ENCODE measurements at regions not wholly inside any gene's neighbourhood (a gene's known extent, or its start where the extent isn't known, plus 50 kb on each side); places are given as distances from the start of the nearest gene placed in this dataset.

DNA sequence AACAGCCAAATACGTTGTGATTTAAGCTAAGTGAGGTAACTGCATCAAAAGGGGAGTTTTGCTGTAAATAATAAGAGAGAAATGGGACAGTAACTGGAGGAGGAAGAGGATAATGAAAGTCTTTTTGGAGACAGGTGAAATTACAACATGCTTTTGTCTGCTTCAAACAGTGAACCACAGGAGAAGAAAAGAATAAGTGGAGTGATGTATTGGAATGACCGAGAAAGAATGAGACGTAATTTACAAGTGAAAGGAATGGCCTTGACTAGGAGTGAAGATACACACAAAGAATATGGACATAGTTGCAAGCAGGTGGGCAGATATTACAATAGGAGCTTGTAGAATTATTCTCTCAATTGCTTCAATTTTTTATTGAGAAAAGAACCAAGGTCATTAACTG is 550.8 kb downstream of the DIPK2A start:
- DNase-seq (ENCODE audit: extremely low spot score): no peak
- TF ChIP-seq, protein P1, sequence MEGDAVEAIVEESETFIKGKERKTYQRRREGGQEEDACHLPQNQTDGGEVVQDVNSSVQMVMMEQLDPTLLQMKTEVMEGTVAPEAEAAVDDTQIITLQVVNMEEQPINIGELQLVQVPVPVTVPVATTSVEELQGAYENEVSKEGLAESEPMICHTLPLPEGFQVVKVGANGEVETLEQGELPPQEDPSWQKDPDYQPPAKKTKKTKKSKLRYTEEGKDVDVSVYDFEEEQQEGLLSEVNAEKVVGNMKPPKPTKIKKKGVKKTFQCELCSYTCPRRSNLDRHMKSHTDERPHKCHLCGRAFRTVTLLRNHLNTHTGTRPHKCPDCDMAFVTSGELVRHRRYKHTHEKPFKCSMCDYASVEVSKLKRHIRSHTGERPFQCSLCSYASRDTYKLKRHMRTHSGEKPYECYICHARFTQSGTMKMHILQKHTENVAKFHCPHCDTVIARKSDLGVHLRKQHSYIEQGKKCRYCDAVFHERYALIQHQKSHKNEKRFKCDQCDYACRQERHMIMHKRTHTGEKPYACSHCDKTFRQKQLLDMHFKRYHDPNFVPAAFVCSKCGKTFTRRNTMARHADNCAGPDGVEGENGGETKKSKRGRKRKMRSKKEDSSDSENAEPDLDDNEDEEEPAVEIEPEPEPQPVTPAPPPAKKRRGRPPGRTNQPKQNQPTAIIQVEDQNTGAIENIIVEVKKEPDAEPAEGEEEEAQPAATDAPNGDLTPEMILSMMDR (IDR thresholded peaks at IDR 0.05; ENCODE audit: control extremely low read depth, extremely low read depth, low read depth, missing control alignments): no peak
- POLR2A ChIA-PET: no interaction called here
- CTCF ChIA-PET: interaction anchor here (0.9 kb wide), 2 partner anchors 11 to 23 kb away, joined by 3 read pairs; no protein-coding TSS in a partner anchor

DNA sequence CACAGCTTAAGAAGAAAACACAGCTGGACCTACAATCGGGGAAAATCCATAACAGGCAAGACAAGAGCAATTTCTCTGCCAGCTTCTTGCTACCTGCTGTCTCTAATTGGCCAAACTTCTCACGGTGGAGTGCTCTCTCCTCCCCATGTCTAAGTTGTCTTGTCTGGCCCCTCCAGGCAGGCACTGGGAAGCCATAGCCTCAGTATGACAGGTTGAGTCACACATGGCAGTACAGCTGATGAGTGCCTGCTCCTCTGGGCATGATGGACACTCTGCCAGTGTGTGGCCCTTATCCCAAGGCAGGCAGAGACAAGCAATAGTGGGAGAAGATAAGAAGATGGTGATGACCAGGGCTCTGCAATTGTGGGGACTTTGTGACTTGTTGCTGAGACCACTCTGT is 551.8 kb downstream of the DIPK2A start:
- TF ChIP-seq, protein P1 (IDR thresholded peaks at IDR 0.05; ENCODE audit: control extremely low read depth, extremely low read depth, low read depth, missing control alignments): no peak
- CTCF ChIA-PET: interaction anchor here (0.9 to 1.6 kb wide), 2 partner anchors 10 to 29 kb away, joined by 3 to 5 read pairs; no protein-coding TSS in a partner anchor
- POLR2A ChIA-PET: no interaction called here
- DNase-seq (ENCODE audit: extremely low spot score): no peak

DNA sequence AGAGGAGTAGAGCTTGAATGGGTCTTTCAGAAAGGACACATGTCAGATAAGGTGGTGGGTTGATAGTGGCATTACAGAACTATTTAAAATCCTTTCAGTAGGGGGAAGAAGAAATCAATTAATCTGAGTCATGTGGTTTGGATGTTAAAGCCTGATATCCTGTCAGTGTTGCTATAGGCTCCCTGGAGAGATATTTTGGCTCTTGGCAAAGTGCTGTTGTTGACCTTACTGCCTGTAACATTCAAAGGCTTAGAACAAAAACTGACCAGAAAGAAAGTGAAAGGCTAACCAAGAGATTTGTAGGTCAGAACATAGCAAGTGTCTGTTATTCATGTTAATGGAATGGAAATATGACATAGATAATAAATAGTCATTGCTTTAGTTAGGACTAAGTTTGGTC is 552.9 kb downstream of the DIPK2A start:
- CTCF ChIA-PET: interaction anchor here (1.6 kb wide), 1 partner anchor 28 kb away, joined by 5 read pairs; no protein-coding TSS in a partner anchor
- POLR2A ChIA-PET: no interaction called here
- TF ChIP-seq, protein P1 (IDR thresholded peaks at IDR 0.05; ENCODE audit: control extremely low read depth, extremely low read depth, low read depth, missing control alignments): no peak
- no peak for DNase-seq (ENCODE audit: extremely low spot score)

DNA sequence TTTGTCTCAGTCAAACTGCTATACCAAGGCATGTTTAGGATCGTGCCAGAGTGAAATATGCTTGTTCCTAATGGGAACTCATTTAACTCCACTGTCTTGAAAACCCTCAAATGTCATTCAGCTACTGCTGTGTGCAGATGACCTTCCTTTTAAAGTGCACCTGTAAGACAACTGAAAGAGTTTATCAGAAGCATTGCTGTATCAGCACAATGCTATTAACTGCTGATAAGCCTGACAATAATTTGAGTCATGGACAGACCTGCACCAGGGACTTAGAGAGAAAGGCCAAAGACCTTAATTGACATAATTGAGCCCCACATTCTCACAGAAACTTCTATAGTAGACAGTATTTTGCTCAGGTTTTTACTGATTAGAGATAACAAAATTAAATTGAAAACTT is 557.9 kb downstream of the DIPK2A start:
- ChIA-PET POLR2A (no interaction called here), CTCF (no interaction called here)
- TF ChIP-seq, protein P1 (IDR thresholded peaks at IDR 0.05; ENCODE audit: control extremely low read depth, extremely low read depth, low read depth, missing control alignments): no peak
- DNase-seq (ENCODE audit: extremely low spot score): no peak

DNA sequence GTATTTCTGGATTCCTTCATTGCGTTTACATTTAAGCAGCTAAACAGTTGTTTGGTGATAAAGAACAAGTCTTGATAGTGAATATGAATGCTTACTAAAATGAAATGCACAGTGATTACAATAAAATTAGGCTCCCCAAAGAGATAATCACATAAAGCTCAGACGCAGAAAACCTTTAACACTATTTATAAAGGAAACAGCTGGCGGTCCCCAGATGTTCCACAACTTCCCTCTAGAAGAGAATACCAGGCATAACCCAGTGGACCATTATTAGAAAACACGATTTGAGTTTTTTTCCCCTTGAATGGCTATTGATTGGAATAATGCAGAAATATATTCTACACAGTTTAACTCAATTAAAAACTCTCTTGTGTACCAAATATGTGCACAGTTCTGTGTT is 573.2 kb downstream of the DIPK2A start:
- CTCF ChIA-PET: interaction anchor here (1.5 kb wide), 1 partner anchor 9 kb away, joined by 4 read pairs; no protein-coding TSS in a partner anchor
- TF ChIP-seq, protein P1 (IDR thresholded peaks at IDR 0.05; ENCODE audit: control extremely low read depth, extremely low read depth, low read depth, missing control alignments): no peak
- POLR2A ChIA-PET: no interaction called here
- DNase-seq (ENCODE audit: extremely low spot score): no peak

DNA sequence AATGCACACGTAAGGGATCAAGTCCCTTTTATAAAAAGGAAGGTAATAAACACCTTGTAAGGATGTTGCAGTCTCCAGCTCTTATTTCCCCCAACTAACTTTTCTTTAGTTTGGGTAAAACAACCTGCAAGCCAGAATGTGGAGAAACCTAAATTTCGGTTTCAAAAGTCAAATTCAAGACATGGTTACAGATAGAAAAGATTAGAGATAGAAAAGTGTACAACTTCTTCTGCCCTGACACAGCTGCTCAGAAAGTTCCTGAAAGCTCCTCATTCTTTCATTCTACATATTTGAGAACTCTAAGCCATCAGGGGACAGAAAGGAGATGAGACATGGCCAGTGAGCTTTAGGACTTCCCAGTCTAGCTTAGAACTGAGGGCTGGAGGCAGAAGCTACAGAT is 574.9 kb downstream of the DIPK2A start:
- DNase-seq (ENCODE audit: extremely low spot score): no peak
- CTCF ChIA-PET: interaction anchor here (1.1 to 1.4 kb wide), 3 partner anchors 11 to 35 kb away, joined by 3 to 4 read pairs (median 3); no protein-coding TSS in a partner anchor
- TF ChIP-seq, protein P1 (IDR thresholded peaks at IDR 0.05; ENCODE audit: control extremely low read depth, extremely low read depth, low read depth, missing control alignments): no peak
- POLR2A ChIA-PET: no interaction called here

All from GM10248 (cell line).